A673 (cell line): ENCODE measurements at regions not wholly inside any gene's neighbourhood (a gene's known extent, or its start where the extent isn't known, plus 50 kb on each side); places are given as distances from the start of the nearest gene placed in this dataset.

Source experiments
- EZH2 ChIP-seq: fragments of 200-600 bp; sonication (generic); IDR thresholded peaks from 2 replicates; pipeline ENCODE4 v1.6.1; 2017; ENCODE audit warnings: borderline replicate concordance, low read depth, mild to moderate bottlenecking, mixed read lengths, antibody characterized with exemption, low read length; ENCODE audit not compliant: poor library complexity, severe bottlenecking
- TF ChIP-seq, protein P1 (sequence below): fragments of 300-800, 200-600 bp; sonication (generic); conservative IDR thresholded peaks from 2 replicates; pipeline ENCODE4 v1.5.1; 2017; ENCODE audit warnings: low read depth, mild to moderate bottlenecking, antibody characterized with exemption, low read length, moderate library complexity, mixed read lengths

DNA sequence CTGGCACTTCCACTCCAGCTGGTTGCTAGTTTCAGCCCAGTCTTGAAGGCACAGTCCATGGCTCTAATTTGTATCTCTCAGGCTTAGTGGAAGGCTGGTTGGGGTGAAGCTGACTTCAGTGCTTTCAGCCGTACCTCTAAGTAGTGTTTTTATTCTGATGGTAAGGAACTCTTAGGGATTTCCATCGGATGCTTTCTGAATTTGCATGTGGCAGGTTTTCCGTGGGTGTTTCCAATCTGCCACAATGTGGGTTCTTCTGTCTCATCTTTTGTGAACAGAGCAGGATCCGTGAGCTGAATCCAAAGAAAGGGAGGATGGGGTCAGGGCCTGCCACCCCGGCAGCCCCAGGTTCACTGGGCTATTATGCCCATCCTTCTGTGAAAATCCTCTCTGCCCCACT lies 607.9 kb upstream of the MKI67 start:
- TF ChIP-seq, protein P1, sequence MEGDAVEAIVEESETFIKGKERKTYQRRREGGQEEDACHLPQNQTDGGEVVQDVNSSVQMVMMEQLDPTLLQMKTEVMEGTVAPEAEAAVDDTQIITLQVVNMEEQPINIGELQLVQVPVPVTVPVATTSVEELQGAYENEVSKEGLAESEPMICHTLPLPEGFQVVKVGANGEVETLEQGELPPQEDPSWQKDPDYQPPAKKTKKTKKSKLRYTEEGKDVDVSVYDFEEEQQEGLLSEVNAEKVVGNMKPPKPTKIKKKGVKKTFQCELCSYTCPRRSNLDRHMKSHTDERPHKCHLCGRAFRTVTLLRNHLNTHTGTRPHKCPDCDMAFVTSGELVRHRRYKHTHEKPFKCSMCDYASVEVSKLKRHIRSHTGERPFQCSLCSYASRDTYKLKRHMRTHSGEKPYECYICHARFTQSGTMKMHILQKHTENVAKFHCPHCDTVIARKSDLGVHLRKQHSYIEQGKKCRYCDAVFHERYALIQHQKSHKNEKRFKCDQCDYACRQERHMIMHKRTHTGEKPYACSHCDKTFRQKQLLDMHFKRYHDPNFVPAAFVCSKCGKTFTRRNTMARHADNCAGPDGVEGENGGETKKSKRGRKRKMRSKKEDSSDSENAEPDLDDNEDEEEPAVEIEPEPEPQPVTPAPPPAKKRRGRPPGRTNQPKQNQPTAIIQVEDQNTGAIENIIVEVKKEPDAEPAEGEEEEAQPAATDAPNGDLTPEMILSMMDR, result no peak
- no peak for TF ChIP-seq EZH2
